Lung (tissue), 11 donors: ENCODE measurements at regions not wholly inside any gene's neighbourhood (a gene's known extent, or its start where the extent isn't known, plus 50 kb on each side); places are given as distances from the start of the nearest gene placed in this dataset.

Source experiments
- ATAC-seq: fragments of 200-7000 bp; cut with Tn5 transposase; one replicate; pipeline ENCODE4 v1.9.1; 2020; ENCODE audit warnings: moderate number of reproducible peaks; ENCODE audit not compliant: insufficient read depth, low FRiP score
- DNase-seq, 3 donors: peaks; one replicate each; pipeline ENCODE4 v3.0.0-alpha.2; 2013 to 2017
- H3K27ac ChIP-seq, 2 donors: one replicate each; pipeline ENCODE4 v1.5.1; 2013; ENCODE audit warnings: mild to moderate bottlenecking in 2 of 2, moderate library complexity in 2 of 2, control low read depth in 1 of 2, inconsistent platforms in 1 of 2, low read depth in 1 of 2, low read length in 1 of 2
- H3K27me3 ChIP-seq, 3 donors: one replicate each; pipeline ENCODE4 v1.5.1; 2013; ENCODE audit warnings: low read length in 2 of 3; ENCODE audit not compliant: control insufficient read depth in 3 of 3, insufficient read depth in 3 of 3
- H3K36me3 ChIP-seq, 4 donors: one replicate each; pipeline ENCODE4 v1.5.1; 2013; ENCODE audit warnings: low read length in 4 of 4, mild to moderate bottlenecking in 1 of 4, moderate library complexity in 1 of 4; ENCODE audit not compliant: control insufficient read depth in 4 of 4, insufficient read depth in 4 of 4
- H3K4me1 ChIP-seq, 5 donors: one replicate each; pipeline ENCODE4 v1.5.1; 2013; ENCODE audit warnings: low read length in 5 of 5, mild to moderate bottlenecking in 2 of 5, moderate library complexity in 1 of 5; ENCODE audit not compliant: control insufficient read depth in 5 of 5, insufficient read depth in 5 of 5
- H3K4me3 ChIP-seq: one replicate; pipeline ENCODE4 v1.5.1; 2013; ENCODE audit warnings: mild to moderate bottlenecking, control low read depth, moderate library complexity
- H3K9ac ChIP-seq, 2 donors: one replicate each; pipeline ENCODE4 v1.5.1; 2013; ENCODE audit warnings: low read length in 2 of 2, control low read depth in 1 of 2; ENCODE audit not compliant: insufficient read depth in 1 of 2
- H3K9me3 ChIP-seq, 4 donors: one replicate each; pipeline ENCODE4 v1.5.1; 2013; ENCODE audit warnings: low read length in 3 of 4, mild to moderate bottlenecking in 1 of 4, moderate library complexity in 1 of 4; ENCODE audit not compliant: control insufficient read depth in 4 of 4, insufficient read depth in 3 of 4
- WGBS, 2 donors: extraction: QIAGEN DNeasy Blood & Tissue Kit; methylation state at CpG; one replicate each; pipeline ENCODE4 v1.1.7; 2013; 5-methylcytosine and 5-hydroxymethylcytosine counted together
- TF ChIP-seq, protein P1 (sequence below): IDR thresholded peaks from 2 replicates; pipeline ENCODE4 v1.5.1; 2012; ENCODE audit warnings: mild to moderate bottlenecking; ENCODE audit errors: control extremely low read depth, extremely low read depth
- donor health status: control.
- donor health status: control.
- donor health status: Bipolar disorder and iron deficiency.
- donor health status: healthy.
- donor health status: DM: yes; HTN: yes; CAD: no.

DNA sequence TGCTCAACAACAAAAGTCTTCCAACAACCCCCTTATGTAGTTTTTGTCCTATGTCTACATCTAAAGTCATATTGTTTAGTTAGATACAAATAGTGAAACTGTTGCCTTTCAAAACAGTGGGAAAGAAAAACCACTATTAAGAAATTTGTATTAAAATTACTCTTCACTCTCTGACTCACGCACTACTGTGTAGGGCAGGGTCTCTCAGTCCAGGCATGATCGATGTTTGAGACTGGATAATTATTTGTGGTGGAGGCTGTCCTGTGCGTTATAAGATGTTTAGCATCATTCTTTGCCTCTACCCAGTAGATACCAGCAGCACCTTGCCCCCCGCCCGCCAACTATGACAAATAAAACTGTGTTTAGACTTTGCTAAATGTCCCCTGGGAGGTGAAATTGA is 369.4 kb upstream of the ZEB2 start:
- no peak overlapping the region for H3K4me3 ChIP-seq
- WGBS, 2 donors = 92 to 99% methylated on average over 5 of the region's 5 CpGs
- TF ChIP-seq, protein P1, sequence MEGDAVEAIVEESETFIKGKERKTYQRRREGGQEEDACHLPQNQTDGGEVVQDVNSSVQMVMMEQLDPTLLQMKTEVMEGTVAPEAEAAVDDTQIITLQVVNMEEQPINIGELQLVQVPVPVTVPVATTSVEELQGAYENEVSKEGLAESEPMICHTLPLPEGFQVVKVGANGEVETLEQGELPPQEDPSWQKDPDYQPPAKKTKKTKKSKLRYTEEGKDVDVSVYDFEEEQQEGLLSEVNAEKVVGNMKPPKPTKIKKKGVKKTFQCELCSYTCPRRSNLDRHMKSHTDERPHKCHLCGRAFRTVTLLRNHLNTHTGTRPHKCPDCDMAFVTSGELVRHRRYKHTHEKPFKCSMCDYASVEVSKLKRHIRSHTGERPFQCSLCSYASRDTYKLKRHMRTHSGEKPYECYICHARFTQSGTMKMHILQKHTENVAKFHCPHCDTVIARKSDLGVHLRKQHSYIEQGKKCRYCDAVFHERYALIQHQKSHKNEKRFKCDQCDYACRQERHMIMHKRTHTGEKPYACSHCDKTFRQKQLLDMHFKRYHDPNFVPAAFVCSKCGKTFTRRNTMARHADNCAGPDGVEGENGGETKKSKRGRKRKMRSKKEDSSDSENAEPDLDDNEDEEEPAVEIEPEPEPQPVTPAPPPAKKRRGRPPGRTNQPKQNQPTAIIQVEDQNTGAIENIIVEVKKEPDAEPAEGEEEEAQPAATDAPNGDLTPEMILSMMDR = no peak
- H3K9me3 ChIP-seq = no peaks in the 10 kb centered on the region
- H3K9ac ChIP-seq = no peak overlapping the region
- no peaks in the 10 kb centered on the region for H3K27me3 ChIP-seq
- DNase-seq (no peak), ATAC-seq (no peak)
- H3K27ac ChIP-seq = no peak overlapping the region
- H3K4me1 ChIP-seq = peaks cover 0 to 4% (median 3%) of the 10 kb centered on the region in 5 donors
- H3K36me3 ChIP-seq = no peaks in the 10 kb centered on the region

DNA sequence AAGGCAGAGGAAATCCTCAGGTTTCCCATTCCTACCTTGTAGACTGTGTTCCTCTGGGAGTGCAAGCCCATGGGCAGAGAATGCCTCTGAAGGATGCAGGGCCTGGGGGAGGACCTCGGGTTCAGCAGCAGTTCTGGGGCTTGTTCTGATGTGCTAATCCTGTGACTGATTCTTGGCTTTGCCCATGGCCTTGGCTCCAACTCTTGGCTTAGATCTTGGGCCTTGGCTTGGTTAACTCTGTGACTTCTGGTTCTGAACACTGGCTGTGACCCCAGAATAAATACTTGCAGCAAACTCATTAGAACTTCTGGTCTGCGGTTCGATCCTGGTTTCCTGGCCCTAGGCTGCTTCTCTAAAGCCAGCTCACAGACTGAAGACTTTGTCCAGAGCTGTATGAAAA is 366.9 kb upstream of the ZEB2 start:
- H3K27me3 ChIP-seq = no peaks in the 10 kb centered on the region
- peak; percentile 66 to 92 (median 83) for DNase-seq
- no peak overlapping the region for H3K9ac ChIP-seq
- ATAC-seq = peak; percentile 66
- no peak overlapping the region for H3K4me3 ChIP-seq
- TF ChIP-seq, protein P1 = no peak
- 61 to 92% methylated on average over 3 of the region's 3 CpGs for WGBS, 2 donors
- no peaks in the 10 kb centered on the region for H3K36me3 ChIP-seq
- no peaks in the 10 kb centered on the region for H3K9me3 ChIP-seq
- peaks cover 0 to 4% (median 3%) of the 10 kb centered on the region in 5 donors for H3K4me1 ChIP-seq
- no peak overlapping the region for H3K27ac ChIP-seq

DNA sequence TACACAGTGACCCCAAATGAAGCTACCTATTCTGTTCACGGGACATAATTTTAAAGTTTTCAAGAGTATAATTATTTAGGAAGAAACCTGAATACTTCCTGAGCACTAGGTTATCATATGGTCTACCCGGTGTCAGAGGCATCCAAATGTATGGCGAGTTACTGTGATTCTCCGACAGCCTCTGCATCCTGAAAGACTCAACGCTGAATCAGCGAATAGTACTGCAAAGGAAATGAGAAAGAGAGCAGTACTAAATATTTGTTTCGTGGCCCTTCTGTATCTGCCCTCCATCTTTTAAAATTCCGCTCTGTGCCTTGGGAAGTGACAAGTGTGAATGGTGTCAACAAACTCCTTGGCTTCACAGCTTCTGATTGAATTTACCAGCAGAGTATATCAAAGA is 358.0 kb upstream of the ZEB2 start:
- TF ChIP-seq, protein P1 = no peak
- Histone ChIP-seq H3K27ac (no peak overlapping the region), H3K36me3 (no peaks in the 10 kb centered on the region), H3K9ac (no peak overlapping the region), H3K27me3 (no peaks in the 10 kb centered on the region), H3K9me3 (no peaks in the 10 kb centered on the region), H3K4me3 (no peak overlapping the region), H3K4me1 (peaks cover 0 to 28% (median 4%) of the 10 kb centered on the region in 5 donors)
- WGBS, 2 donors = 95% methylated on average over 8 of the region's 8 CpGs
- ATAC-seq = no peak
- DNase-seq = no peak

DNA sequence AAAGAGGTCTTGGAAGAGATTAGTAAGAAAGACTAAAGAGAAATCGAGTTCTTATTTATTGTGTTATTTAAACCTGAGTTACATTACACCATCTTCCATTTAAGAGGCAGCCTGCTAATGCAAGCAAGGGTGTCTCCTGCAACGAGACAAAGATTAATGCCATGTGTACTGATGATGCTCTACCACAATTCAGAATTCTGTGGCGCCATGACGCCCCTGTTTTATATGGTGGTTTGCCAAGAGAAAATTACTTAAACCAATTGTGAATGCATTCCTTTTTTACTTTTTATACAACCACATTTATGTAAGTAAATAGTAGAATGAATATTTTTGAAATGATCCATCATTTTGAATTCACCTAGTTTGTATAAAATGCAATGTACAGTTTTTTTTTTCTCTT is 356.1 kb upstream of the ZEB2 start:
- Histone ChIP-seq H3K9me3 (no peaks in the 10 kb centered on the region), H3K9ac (no peak overlapping the region), H3K4me3 (no peak overlapping the region), H3K4me1 (peaks cover 0 to 28% (median 4%) of the 10 kb centered on the region in 5 donors), H3K36me3 (no peaks in the 10 kb centered on the region), H3K27me3 (no peaks in the 10 kb centered on the region), H3K27ac (no peak overlapping the region)
- ATAC-seq = no peak
- TF ChIP-seq, protein P1 = no peak
- DNase-seq = no peak
- 86 to 87% methylated on average over 4 of the region's 4 CpGs for WGBS, 2 donors
